GM12878 (cell line): ENCODE measurements at regions not wholly inside any gene's neighbourhood (a gene's known extent, or its start where the extent isn't known, plus 50 kb on each side); places are given as distances from the start of the nearest gene placed in this dataset.

ENCODE experiments used
- BACH1 ChIP-seq: fragments of 450-650 bp; IDR thresholded peaks from 2 replicates; pipeline ENCODE4 v1.6.1; 2017; ENCODE audit warnings: mild to moderate bottlenecking, borderline replicate concordance
- FOXM1 ChIP-seq: IDR thresholded peaks from 2 replicates; pipeline ENCODE4 v1.6.1; 2012; ENCODE audit warnings: low read depth, mild to moderate bottlenecking, inconsistent platforms, low read length, moderate library complexity
- NFIC ChIP-seq: IDR thresholded peaks from 2 replicates; pipeline ENCODE4 v1.6.1; 2012; ENCODE audit warnings: low read depth, mild to moderate bottlenecking, inconsistent platforms, low read length, moderate library complexity
- NR2F1 ChIP-seq: fragments of 450-650 bp; conservative IDR thresholded peaks from 2 replicates; pipeline ENCODE4 v1.6.1; 2017; ENCODE audit warnings: mild to moderate bottlenecking
- POLR2AphosphoS5 ChIP-seq: IDR thresholded peaks from 2 replicates; pipeline ENCODE4 v1.6.1; 2011; ENCODE audit warnings: mild to moderate bottlenecking, low read length, inconsistent platforms
- TF ChIP-seq, protein P1 (sequence below), 3 experiments: IDR thresholded peaks in 2 of 3; conservative IDR thresholded peaks in 1 of 3; 2 replicates each; pipeline ENCODE4 v1.5.1; 2011; ENCODE audit warnings: low read depth in 3 of 3, low read length in 3 of 3, mild to moderate bottlenecking in 3 of 3, control low read depth in 2 of 3, moderate library complexity in 2 of 3, inconsistent platforms in 1 of 3, mixed read lengths in 1 of 3; ENCODE audit not compliant: control insufficient read depth in 2 of 3, insufficient read depth in 1 of 3; ENCODE audit errors: extremely low read depth in 1 of 3

DNA sequence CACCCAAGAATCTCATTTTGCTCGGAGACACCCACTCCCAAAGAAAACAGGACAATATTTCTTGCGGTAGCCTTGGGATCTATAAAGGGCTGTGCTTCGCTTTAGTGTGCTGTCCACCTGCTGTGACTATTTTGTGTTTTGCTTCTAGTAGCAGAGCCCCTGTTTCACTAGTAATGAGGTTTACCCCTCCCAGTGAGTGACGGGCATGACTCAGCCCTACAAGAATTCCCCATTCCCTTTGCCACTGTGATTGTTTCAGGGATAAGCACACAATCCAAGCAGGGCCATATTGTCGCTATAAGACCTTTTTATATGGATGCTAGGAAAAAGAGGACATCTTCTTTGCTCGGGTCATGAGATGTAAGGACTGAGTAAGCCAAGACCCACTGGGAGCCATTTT lies 62.5 kb upstream of the FOXB1 start:
- TF ChIP-seq NFIC (no peak), FOXM1 (no peak), POLR2AphosphoS5 (no peak), NR2F1 (no peak), BACH1 (no peak)
- TF ChIP-seq, protein P1, sequence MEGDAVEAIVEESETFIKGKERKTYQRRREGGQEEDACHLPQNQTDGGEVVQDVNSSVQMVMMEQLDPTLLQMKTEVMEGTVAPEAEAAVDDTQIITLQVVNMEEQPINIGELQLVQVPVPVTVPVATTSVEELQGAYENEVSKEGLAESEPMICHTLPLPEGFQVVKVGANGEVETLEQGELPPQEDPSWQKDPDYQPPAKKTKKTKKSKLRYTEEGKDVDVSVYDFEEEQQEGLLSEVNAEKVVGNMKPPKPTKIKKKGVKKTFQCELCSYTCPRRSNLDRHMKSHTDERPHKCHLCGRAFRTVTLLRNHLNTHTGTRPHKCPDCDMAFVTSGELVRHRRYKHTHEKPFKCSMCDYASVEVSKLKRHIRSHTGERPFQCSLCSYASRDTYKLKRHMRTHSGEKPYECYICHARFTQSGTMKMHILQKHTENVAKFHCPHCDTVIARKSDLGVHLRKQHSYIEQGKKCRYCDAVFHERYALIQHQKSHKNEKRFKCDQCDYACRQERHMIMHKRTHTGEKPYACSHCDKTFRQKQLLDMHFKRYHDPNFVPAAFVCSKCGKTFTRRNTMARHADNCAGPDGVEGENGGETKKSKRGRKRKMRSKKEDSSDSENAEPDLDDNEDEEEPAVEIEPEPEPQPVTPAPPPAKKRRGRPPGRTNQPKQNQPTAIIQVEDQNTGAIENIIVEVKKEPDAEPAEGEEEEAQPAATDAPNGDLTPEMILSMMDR (IDR thresholded peaks at IDR 0.05 in 2 of 3, conservative IDR thresholded peaks at IDR 0.05 in 1 of 3; ENCODE audit: control insufficient read depth in 2 of 3, extremely low read depth in 1 of 3, insufficient read depth in 1 of 3, low read depth in 3 of 3, low read length in 3 of 3): no peak
